GM21825 (cell line): ENCODE measurements at regions not wholly inside any gene's neighbourhood (a gene's known extent, or its start where the extent isn't known, plus 50 kb on each side); places are given as distances from the start of the nearest gene placed in this dataset.

Source experiments
- ATAC-seq: cut with Tn5 transposase; IDR thresholded peaks from one replicate; pipeline ENCODE4 v1.9.1; 2021; ENCODE audit warnings: mild to moderate bottlenecking, moderate library complexity; ENCODE audit not compliant: unreplicated experiment

DNA sequence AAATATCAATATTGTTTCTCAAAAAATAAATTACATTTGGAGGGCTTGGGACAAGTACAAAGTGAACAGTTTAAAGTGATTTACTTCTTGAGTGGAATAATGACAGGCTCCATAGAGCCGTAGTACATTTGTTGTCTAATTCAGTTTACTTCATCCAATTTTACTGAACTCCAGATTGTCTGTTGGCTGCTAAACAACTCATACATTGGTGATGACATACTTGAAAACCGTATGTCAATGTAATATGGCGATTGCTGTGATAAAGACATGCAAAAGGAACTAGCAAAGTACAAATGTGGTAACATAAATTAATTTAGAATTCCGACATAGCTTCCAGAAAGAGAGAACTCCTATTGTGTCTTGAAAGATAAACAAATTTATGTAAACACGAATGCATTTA, 1197.5 kb upstream of the CDH18 start:
- no peak for ATAC-seq

DNA sequence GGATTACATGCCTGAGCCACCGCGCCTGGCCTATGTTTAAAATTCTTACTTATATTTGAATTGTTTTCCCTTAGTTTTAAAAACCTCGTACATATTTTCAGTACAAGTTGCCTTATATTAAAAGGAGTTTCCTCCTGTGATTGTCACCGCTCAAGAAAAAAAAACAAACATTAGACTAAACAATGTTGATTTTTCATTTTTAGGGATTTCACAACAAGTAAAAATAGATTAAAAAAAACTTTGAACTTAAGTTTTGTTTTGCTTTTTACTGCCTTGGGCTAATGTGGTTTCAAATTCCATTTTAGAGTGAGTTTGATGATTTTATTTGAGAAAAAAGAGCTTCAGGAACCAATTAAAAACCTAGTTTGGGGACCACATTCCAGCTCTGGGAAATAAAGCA, 1196.6 kb upstream of the CDH18 start:
- no peak for ATAC-seq

DNA sequence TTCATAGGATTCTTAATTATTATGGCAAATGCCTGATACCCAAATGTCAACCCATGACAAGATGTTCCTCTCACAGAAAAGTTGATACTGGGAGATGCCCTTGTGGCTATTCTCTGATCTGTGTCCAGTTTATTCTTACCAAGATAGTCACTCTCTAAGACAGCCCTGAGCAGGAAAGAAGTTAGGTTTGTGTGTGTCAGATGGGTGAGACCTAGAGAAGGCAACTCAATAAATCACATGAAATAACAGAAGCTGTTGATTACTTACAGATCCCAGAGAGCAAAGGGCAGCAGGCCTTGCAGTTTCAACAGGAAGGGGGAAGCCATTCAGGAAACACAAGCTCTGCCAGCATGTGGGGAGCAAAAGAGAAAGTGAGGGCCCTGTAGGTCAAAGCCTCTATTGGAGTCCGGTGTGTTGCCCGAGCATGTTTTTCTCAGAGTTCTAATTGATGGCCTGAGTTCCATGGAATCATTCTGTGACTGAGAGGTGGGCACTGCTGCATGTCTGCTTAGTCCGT, 1193.7 kb upstream of the CDH18 start:
- no peak for ATAC-seq

DNA sequence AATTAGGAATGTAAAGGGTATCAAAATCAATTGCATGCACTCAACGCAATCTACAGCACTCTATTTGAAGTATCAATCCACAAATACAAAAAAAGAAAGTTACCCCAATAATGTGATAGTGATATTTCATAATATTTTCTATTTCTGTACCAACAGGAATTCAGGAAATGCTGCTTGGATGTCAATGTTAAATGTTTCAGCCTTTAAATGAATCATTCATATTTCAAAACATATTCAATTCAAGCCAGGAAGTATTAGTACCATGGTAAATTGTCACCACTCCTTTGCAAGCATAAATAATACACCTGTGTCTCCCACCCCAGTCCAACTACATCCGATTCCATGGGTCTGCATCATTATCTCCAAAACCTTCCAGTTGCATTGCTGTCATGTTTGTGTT, 1185.5 kb upstream of the CDH18 start:
- no peak for ATAC-seq

DNA sequence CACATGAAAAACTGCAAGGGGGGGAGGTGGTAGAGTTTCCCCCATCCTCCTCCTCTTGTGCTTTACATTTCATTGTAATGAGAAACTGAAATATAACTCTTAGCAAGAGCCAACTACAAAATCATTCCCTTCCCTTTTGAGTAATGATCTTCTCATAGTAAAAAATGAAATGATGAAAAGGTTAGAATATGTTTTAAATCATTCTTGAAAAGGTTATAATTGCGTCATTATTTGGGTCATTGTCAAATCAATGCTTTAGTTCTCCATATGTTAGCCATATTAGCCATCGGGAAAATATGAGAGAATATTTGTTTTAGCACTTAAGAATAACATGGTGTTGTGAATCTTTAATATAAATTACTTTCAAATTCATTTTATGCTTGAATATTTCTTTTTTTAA, 1185.0 kb upstream of the CDH18 start:
- no peak for ATAC-seq

DNA sequence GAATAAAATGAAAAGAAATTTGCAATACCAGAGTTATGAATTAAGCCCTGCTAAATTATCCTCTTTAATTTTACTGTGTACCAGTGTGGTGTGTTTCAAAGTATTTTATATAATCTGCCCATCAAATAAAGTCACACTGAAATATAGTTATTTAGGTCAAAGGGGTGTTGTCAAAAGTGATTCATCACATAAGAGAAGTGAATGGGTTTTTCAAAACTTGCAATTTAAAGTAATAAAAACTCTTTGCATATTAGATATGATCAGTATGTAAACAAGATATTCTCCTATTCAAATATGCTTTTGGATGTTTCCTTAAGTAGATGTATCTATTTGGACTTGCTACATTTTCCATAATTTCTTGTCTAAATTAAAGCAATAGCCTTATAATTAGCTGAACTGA, 1183.0 kb upstream of the CDH18 start:
- ATAC-seq: no peak

DNA sequence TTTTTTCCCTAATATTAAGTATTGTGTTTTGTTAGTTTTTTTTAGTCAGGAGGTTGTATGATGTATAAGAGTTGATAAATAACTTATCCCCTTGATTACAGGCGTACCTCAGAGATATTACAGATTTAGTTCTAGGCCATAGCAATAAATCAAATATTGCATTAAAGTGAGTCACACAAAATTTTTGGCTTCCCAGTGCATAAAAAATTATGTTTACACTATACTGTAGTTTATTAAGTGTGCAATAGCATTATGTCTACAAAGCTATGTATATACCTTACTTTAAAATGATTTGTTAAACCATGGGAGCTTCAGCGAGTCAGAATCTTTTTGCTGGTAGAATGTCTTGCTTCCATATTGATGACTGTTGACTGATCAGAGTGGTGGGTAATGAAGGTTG, 1180.6 kb upstream of the CDH18 start:
- ATAC-seq: no peak

DNA sequence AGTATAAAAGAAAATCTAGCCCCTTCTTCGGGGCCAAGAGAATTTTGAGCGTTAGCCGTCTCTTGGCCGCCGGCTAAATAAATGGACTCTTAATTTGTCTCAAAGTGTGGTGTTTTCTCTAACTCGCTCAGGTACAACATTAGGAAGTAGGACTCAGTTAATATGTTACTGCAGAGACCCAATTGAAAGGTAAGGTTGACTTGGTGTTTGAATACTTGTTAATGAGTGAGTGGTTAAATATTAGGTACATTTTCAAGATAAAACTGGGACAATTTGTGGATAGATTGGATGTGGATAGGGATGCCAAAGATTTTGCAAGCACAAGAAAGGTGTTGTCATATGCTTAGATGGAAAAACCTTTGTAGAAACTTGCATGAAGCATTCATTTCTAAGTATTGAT, 1177.3 kb upstream of the CDH18 start:
- ATAC-seq: no peak

DNA sequence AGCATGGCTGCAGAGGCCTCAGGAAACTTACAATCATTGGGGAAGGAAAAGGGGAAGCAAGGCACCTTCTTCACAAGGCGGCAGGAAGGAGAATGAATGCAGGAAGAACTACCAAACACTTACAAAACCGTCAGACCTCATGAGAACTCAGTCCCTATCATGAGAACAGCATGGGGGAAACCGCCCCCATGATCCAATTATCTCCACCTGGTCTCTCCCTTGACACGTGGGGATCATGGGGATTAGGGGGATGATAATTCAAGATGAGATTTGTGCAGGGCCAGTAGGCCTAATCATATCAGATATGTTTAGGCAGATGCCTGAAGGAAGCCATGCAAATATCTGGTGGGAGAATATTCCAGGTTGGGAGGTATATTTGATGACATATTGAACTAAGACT, 1176.4 kb upstream of the CDH18 start:
- ATAC-seq: no peak

DNA sequence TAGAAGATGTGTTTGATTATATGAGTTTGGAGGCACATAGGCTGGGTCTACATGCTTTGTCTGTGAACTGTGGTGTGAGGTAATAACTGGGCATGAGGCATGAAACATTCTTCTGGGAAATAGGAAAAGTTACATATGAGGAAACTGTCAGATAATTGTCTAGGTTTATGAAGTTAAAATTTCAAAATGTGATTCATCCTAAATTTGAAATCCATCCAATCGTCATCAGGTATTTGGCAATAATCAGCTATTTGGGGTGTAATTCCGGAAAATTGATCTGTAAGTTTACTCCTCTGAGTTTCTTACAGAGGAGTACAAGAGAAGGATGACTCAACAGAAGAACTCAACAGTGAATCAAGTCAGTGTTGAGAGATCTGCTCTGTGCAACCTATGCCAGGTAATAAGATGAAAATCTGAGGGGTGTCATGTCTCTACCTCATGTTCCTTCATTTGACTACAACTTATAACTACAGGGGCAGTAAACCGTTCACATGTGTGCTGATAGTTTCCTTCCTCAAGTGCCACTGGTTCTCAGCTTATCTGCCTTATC, 1171.6 kb upstream of the CDH18 start:
- no peak for ATAC-seq

DNA sequence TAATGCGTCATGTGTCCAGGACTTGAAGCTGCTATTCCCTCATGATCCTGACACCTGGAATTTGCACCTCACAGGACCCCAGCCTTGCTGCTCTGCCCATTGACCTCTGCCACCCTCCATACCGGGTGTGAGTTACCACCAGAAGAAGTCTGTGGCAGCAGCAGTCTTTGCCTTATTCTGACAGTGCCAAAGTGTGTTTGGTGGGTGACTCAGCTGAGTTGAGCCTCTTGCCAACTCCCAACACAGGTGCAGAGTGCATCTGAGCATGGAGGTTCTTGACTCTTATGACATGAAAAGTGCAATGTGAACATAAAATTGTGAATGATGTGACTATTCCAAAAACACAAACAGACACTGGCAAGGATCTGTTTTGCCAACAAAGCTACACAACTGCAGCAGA, 1166.5 kb upstream of the CDH18 start:
- no peak for ATAC-seq

DNA sequence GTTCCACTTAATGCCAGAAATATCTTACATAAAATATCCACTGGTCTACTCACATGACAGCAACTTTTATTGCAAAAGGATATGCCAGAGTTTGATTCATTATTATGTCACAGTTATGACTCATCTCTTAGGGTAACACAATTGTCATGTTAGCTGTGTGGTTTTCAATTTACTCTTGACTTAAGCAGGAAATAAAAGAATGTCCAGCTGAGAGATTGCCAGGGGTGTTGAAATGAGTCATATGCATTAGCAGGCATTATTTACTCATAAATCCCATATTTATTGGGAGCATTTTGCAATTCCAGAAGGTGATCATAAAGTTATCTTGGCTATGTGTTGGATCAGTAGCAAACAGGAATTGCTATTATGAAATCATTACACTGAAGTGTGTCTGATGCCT, 1164.6 kb upstream of the CDH18 start:
- ATAC-seq: no peak

DNA sequence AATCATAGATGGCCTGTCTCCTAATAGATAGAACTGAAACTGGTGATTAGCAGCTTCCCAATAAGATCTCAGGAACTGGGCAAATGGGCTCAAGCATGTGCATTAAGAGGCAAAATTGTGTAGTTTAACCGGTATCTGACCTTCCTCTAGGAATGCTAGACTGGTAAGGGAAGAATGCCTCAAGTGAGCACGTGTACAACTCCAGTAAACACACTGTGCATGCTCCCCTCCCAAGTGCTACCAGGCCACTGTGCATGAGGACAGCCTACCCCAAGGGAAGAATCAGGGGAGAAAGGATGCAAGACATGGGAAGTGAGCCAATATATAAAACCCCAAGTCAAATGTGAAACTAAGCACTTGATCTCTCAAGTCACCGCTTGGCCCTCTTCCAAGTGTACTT, 1157.4 kb upstream of the CDH18 start:
- no peak for ATAC-seq

DNA sequence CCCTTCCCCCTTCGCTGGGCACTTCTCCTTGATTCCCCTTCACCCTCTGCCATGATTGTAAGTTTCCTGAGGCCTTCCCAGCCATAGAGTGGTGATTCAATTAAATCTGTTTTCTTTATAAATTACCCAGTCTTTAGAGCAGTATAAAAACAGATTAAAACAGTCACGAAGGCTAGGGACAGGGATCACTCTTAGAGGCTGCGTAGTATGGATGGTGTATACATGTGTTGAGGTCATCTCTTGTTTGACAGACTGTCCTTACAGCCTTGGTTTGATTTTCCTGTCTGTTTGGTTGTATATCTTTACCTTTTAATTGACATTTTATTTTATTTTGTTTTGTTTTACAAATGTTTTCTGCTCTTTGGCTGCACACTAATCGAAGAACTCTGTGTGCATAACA, 1155.7 kb upstream of the CDH18 start:
- ATAC-seq: no peak

DNA sequence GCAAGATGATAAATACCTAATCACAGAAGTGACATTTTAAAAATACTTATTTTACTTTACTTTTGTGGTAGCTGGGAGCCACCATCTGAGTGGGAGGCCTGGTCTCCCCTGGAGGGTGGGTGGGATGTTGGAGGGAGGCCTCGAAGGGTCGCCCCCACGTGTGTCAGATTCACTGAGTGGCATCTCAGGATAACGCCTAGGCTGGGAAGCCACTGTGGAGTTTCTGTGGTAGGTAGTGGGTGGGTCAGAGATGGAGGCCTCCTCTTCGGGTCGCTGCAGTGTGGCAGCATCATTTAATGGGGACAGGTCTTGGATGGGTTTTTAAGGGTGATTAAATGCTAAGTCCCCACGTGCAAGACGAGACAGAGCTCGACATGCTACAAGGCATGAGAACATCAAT, 1154.8 kb upstream of the CDH18 start:
- ATAC-seq: no peak

DNA sequence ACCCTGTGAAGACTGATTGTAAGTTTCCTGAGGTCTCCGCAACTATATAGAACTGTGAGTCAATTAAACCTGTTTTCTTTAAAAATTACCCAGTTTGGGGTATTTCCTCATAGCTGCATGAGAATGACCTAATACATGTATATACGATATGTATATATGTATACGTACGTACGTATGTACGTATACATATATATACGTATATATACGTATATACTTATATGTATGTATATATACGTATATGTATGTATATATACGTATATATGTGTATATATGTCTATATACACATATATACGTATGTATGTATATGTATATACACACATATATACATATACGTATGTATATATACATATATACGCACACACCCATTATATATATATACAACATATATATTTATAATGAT, 1153.0 kb upstream of the CDH18 start:
- ATAC-seq: no peak

DNA sequence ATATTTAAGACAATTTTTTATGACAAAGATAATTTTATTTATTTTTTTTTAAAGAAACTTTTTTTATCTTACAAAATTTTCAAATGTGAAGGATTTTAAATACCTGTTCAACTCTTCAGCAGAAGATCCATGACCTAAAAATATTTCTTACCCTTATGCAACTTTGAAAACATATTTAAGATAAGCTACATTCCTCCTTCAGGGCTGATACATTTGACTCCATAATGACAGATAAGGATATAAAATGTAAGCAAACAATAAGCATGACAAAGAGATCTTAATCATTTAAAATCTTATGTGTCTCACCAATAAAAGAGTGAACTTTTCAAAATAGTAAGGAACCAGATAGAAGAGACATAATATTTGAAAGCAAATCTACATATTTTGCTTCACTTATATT, 1138.2 kb upstream of the CDH18 start:
- ATAC-seq: no peak

DNA sequence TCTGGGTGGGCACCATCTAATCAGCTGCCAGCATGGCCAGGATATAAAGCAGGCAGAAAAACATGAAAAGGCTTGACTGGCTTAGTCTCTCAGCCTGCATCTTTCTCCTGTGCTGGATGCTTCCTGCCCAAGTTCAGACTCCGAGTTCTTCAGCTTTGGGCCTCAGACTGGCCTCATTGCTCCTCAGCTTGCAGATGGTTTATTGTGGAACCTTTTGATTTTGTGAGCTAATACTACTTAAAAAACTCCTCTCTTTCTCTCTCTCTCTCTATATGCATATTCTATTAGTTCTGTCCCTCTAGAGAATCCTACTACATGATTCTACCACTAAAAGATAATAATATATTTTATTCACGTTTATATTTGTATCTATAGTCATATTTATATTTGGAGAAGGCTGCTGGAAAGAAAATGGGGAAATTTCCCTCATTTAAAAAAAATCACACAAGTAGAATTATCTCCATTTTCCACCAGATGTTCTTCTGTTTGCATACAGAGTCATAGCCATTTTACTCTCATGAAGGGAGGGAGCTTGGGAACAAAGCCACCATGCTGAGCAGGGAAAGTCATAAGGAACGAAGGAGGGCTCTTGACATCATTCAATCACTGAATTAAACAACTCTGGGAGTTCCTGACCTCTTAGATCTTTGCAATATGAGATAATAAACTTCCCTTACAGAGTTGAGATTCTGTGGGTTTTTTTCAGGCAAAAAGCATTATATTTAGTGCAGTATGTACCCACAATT, 1137.4 kb upstream of the CDH18 start:
- ATAC-seq: no peak

DNA sequence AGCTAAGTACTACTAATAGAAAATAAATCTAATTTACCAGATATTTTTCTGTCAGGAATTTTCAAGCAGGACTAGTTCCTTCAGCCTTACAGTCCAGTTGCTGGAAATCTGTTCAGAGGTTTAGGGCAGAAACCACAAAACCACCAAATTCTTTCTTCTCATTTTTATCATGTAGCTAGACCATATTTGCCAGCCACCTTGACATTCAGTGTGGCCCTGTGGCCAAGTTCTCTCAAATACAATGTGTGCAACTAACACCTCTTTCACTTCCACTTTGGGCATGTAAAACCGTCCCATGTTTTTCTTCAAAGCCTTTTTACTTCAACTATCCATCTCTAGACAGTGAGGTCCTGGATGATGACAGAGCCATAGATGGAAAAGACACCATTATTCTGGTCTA, 1133.2 kb upstream of the CDH18 start:
- ATAC-seq: no peak

DNA sequence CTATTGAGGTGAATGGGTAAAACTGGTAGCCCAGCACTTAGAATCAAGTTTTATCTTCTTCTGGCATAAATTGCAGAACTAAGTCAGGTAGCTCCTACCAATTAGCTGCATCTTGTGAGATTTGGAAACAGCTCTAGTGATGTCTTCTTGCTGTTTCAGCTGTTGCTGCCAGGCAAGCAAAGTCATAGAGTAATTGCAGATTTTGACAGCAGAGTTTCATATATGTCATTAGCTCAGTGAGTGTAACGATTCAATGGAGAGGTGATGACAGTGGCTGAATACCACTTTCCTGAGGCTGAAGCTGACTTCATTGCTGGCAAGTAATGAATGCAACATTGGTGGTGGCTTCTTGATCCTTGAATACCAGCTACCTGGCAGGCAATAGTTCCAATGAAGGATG, 1109.7 kb upstream of the CDH18 start:
- no peak for ATAC-seq

DNA sequence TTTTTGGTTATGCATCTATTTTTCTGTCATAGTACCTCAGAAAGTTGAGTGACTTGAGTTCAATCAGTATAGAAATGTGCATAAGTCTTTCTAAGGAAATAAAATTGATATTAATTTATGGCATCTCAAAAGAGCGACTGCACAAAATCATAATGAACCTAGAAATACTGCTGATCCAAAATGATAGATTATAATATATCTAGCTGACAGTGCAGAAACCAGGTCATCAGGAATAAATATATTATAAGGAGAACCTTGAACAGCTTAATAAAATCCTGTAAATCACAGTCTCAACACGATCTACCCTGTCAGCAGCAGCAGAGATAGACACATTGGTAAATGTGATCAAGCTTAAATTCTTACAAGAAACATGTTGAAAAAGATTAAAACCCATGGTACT, 1106.6 kb upstream of the CDH18 start:
- ATAC-seq: no peak

DNA sequence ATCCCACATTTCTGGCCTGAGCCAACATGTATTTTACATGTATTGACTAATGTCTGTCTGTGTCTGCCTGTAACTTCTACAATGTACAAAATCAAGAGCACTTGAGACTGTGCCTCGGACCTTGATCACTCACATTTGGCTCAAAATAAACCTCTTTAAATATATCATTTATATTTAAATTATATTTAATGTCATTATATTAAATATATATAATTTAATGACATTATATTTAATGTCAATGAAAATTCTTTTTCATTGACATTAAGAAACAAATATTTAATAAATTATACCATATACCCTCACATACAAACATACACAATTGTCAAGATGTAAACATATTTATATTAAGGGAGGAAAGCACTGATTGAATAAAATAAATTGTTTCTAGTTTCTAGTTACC, 1099.8 kb upstream of the CDH18 start:
- ATAC-seq: no peak

DNA sequence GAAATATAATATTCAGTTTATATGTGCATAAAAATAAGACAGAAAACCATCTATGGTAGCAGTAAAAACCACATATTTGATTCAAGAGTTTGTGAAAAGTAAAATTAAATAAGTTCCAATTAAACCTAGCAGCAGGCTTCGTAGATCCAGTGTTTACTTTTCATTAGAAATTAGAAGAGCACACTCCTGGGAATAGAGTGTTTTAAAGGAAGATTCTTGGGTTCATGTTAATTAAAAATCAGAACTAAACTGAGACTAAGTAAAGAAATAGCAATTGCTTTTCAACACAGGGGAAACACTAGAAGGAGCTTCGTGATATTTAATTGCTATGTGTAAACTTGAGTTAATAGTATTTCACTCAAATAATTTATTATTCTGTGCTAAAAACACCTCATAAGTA, 1097.8 kb upstream of the CDH18 start:
- no peak for ATAC-seq
